HG02981 (cell line): ENCODE measurements at regions not wholly inside any gene's neighbourhood (a gene's known extent, or its start where the extent isn't known, plus 50 kb on each side); places are given as distances from the start of the nearest gene placed in this dataset.

ENCODE experiments used
- ATAC-seq: cut with Tn5 transposase; IDR thresholded peaks from one replicate; pipeline ENCODE4 v1.9.1; 2021; ENCODE audit warnings: mild to moderate bottlenecking, moderate library complexity; ENCODE audit not compliant: unreplicated experiment

DNA sequence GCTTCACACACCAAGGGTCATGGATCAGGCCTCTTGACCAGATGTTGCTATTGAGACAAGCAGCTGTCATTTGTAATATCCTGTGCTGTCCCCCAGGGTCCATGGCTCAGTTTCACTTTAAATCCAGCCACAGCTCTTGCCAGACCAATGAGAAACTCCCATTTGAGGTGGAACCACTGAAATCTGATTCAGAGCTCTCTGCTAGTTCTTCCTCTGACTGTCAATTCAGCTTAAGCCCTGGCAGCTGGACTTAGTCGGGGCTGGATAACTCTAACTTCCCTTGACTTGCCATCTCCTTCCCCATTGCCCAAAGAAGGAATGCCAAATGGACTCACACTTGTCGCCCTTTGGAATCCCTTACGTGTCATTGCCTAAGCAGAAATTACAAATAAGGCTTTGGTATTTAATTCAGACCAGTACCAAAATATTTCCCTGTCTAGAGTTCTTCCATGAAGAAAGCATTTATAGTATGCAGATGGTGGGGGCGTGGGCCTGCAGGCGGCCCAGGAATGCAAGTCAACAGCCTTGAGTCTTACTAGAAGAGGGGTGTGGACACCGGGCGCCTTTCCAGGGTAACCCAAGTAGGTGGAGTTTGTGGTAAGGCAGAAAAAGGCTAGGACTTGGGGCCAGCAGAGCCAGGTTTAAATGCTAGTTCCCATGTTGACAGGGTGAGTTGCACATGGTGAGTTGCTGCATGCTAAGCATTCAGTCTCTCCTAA, 96.9 kb upstream of the TMPO start:
- peak; percentile 89 for ATAC-seq

DNA sequence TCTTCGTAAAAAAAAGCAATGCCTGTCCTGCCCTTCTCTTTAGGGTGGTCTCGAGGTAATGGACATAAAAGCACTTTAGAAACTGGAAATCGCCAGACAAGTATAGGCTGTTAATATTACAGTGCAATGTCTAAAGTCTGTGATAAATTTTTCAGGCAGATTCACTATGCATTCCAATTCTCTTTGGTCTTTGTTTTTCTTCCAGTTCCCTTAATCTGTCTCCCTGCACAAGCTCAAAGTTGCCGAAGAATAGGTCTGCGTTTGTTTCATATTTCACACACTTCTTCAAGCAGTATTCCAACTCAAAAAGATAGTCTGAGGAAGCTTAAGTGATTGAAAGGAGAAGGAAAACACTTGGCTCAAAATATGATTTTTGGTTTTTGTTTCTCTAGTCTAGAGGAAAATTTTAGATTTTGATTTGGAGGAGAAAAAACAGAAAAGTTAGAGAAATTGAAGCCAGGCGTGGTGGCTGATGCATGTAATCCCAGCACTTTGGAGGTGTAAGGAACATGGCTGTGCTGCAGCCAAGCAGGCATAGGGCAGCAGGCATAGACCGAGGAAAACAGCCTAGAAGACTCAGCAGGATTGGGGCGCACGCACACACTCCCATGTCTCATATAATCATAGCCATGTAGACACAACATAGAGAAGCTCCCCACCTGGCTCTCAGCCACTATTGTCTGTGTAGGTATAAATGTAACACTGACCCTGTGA, 96.2 kb upstream of the TMPO start:
- no peak for ATAC-seq

DNA sequence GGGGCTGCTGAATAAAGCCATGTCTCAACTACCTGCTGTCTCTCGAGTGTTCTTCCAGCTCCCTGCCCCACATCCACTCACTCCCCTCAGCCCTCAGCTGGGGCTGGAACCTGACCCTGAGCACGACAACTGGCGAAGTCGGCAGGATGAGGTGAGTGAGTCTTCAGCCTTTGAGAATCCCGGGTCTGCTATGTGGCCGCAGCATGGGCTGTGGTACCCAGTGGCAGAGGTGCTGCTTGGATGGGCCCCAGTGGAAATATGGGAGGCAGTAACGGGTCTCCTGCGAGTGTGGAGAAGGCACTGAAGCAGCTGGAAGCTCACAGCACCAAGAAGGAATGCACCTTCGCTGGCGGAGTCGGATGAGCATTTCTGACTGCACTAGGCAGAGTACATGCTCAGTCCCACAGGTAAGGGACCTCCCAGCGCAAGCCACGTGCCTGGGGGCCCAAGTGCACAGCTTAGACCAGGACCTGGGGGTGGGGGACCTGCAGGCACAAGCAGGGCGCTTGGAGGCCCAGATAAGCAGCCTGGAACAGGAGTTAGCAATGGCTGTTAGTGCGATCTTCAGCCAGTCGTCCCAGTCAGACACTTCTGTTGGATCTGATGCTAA, 95.5 kb upstream of the TMPO start:
- no peak for ATAC-seq

DNA sequence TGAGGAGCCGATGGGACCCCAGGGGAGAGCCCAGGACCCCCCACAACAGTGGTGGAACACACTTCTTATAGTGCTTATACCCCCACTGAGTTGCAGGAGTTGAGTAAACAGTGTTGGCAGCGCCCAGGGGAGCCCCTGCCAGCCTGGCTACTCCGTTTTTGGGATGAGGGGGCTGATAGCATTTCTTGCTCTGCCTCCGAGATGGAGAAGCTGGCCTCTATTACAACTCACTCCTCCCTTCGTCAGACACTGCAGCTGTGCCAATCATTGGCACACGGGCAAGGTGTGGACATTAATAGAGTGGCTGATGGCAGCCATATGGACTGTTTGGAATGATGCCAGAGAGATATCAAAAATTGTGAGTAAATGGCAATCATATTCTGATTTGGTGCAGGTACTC, 94.9 kb upstream of the TMPO start:
- ATAC-seq, result no peak

DNA sequence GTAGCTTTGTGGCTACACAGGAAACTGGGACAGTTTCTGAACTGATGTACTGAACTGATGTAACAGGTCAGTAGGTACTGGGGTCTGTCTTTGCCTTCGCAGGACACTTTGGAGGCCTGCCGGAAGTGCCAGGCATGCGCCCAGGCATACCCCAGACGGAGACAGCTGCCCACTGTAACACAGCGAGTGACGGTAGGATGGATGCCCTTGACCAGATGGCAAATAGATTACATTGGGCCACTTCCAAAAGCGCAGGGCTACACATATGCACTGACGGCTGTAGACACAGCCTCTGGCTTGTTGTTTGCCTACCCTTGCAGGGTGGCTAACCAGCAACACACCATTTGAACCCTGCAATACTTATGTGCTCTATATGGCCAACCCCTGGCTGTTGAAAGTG, 94.1 kb upstream of the TMPO start:
- no peak for ATAC-seq

DNA sequence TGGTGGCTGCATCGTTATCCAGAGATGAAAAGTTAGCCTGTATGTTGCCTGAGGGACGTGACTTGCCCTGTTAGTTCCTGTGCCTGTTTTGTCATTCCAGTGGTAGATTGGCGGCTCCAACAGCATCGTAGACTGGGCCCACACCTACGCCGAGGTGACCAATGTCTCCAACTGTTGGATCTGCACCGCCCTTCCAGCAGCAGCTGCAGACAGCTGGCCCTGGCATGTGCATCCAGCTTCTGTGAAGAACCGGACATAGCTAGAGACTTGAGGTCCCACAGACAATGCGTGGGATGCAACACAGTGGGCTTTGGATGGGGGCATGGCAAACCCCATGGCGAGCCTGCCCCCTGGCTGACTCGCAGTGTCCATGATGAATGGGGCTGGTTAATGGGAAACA, 93.0 kb upstream of the TMPO start:
- ATAC-seq, result no peak

DNA sequence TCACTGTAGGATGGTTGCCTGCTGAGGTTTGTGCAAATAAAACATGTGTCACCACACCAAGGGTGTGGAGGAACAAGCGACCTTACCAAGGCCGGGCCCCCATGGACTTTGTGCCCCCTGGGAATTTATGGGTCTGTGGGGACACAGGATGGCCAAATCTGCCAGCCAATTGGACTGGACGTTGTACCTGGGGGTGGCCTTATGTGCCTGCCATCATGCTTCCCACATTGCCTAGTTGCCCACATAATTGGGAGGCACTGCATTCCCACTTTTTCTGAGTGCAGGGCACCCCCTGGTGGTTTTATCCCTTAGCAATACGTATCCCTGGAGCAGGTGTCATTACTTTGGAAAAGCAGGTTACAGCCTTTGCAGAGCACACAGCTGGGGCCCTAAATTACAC, 92.6 kb upstream of the TMPO start:
- ATAC-seq, result no peak

DNA sequence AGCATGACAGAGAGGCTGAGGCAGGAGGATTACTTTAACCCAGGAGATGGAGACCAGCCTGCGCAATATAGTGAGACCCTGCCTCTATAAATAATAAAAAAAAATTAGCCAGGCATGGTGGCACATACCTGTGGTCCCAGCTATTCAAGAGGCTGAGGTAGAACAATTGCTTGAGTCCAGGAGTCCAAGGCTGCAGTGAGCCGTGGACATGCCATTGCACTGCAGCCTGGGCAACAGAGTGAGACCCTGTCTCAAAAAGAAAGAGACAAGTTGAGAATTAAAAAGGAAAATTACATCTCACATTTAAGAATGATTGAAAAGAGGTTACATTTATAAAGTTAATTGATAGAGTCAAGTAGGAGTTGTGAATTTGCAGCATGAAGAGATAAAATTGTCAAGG, 91.4 kb upstream of the TMPO start:
- no peak for ATAC-seq

DNA sequence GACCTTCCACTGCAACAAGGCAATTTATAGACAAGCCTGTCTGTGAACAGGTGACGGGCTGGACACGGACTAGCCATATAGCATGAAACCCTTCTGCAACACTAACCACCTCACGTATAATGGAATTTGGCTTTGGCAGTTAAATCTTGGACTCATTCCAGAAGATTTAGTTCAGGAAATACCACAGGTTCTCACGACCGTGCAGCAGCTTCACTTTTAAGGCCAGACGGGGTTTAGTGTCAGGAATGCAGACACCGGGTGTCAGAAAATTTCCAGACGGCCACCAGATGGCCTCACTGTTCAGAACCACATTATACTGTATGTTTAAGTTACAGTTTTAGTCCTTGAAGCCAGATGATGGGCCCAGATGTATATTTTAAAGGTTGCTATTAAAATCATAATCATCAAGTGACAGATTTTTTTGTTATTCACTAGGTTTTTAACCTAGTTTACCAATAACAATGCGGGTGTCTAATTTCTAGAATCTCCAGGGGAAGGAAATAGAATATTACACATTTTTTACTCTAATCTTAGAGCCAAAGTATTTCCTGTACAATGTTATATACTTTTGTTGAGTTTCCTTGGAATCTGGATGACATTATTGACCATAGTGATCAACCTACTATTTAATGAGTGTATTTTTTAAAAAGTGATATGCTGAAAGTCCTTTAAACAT, 90.5 kb upstream of the TMPO start:
- peak; percentile 83 for ATAC-seq

DNA sequence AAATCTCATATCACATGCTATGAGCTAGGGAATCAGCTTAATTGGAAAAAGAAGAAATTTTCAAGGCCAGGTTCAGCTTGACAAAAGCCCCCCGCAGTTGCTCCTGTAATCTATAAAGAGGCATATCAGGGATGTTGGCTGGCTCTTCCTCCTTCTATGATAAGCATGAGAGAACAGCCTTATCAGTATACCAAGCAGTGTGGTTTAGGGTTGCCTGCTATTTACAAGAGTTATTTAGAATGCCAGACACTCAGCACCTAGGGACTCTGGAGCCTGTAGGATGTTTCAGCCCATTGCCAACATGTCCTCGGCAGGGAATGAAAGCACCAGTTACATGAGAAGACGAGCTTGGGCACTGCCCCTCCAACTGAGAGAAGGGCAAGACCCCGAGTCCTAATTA, 89.5 kb upstream of the TMPO start:
- ATAC-seq, result no peak

DNA sequence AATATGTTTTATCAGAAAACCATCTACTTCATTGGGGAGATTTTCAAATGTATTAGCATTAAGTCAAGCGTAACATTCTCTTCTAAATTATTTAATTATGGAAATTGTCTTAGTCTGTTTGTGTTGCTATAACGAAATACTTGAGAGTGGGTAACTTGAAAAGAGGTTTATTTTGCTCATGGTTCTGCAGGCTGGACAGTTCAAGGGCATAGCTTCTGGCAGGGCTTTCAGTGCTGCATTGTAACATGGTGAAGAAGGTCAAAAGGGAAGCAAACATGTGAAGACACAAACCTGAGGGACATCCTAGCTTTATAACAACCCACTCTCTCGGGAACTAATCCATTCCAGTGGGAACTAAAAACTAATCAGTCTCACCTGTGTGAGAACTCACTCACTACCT, 84.3 kb upstream of the TMPO start:
- no peak for ATAC-seq

DNA sequence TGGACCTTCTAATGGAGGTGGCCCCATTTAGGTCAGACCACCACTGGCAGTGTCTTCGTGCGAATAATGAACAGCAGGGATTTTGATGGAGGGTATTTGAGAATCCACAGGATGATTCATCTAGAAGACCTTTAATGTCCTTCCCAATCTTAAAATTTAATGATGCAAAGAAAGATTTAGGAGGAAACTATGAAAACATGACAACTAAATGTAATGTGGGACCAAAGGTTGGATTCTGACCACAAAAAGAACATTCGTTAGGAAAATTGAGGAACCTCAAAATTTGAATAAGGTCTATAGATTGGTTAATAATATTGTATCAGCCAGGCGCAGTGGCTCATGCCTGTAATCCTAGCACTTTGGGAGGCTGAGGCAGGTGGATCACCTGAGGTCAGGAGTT, 78.2 kb upstream of the TMPO start:
- ATAC-seq, result no peak

DNA sequence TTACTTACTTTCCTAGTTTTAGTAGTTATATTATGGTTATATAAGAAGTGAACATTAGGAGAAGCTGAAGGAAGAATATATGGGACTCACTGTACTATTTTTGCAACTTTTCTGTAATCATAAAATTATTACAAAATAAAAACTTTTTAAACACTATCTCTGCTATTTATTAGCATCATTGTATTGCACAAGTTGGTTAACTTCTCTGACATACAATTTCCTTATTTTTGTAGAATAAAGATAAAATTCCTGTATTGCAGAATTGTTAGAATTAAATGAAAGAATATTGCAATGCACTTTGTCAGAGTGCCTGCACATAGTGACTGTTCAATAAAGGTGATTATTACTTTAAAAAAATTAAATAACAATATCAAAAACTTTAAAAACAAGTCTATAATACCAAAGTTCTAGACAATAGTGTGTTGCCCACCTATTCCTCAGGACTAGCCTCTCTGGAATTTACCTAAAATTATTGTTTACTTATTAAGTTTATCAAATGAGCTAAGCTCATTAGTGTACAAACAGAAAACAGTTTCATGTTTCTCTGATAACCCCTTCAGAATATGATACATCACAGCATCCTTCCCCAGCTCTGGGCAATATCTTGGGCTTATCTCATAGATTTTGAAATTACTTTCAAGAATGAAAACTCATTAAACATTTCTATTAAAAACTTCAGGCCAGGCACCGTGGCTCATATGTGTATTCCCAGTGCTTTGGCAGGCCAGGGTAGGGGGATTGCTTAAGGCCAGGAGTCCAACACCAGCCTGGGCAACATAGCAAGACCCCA, 77.4 kb upstream of the TMPO start:
- ATAC-seq, result no peak

DNA sequence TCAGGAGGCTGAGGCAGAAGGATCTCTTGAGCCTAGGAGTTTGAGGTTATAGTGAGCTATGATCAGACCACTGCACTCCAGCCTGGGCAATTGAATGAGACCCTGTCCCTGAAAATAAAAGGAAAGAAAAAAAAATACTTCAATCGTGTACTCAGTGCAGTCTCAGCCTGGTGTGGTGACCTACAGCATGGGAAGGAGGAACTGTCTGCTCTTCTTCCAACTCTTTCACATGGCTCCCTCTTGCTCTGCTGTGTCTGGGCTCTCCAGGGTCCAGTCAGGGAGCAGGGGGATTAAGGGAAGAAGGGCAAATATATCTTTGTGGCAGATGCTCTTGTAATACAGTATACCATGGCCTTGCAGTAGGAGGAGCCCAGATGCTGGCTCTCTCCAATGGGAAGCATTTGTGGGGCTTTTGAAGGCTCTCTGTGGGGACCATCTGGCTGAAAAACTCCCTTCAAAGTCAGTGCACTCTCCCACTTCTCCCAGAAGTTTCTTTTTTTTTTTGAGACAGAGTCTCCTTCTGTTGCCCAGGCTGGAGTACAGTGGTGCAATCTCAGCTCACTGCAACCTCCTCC, 76.6 kb upstream of the TMPO start:
- ATAC-seq, result no peak

DNA sequence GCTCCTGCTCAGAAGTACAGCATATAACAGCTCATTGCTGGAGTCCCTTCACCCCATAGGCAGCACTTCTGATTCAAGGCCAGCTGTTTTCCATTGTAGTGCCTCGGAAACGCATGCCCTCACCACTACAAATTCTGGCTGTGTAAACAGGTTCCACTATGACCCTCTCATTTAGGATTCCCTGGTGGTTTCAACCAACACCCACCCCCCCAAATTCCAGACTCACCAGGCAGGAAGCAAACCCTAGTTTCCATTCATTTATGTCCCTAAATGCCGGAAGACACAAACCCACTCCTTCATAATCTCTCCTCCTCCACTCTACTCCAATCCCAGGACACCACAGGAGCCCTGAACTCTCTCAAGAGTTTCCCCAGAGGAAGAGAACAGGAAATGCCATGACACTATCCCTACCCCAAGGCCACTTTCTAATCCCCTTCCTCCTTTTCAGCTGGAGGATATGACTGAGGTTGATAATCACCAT, 75.9 kb upstream of the TMPO start:
- no peak for ATAC-seq

DNA sequence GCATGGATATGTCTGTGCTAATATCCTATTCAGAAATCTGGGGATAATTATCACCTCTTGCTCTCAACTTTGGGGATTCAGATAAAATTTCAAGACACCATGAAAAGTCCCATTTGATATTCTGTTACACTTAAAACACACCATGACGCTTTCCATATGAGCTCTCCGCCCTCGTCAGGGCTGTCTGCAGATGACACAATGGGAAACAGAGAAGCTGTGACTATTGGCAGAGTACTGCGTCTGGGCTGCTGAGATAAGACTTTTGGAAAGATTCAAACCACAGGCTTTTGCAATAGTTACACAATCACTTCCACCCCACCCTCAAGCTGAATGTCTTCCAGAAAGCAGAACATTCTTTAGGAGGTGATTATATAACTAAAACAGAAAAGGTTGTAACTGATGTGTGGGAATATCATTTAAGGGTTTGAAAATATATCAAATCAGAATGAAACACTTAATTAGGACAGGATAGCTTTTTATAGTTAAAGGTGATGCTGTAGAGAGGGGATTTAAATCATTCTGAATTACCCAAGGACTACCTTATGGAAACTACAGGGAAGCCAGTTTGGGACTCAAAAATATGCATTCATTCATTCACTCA, 75.3 kb upstream of the TMPO start:
- ATAC-seq, result no peak

DNA sequence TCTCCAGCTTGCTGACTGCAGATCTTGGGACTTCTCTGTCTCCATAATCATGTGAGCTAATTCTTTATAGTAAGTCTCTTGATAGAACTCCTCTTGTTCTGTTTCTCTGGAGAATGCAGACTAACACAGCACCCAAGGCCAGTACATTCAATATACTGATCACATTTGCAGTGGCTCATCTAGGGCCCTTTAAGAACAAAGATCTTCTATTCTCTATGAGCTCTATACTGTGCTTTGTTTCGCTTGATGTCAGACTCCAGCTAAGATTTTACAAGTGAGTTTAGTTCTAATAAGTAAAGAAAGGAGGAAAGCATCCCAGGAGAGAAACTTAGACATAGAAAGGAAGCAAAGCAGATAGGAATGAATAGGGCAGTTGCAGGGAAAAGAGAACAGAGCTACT, 69.3 kb upstream of the TMPO start:
- no peak for ATAC-seq

DNA sequence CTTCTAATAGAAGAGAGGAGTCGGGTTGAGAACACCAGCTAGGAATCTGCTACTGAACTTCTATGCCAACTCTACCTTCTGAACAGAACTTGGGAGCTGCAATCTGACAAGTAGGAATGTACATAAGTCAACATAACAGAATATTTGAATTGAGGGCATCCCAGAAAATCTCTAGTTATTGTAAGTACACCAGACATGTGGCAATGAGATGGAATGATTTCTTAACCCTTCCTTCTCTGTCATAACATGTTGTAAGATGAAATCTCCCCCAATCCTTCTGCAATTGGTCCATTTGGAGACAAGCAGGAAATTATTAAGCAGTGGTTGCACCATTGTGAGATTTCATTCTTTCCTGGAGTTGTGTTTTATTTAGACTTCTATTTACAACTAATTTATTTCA, 68.7 kb upstream of the TMPO start:
- ATAC-seq, result no peak

DNA sequence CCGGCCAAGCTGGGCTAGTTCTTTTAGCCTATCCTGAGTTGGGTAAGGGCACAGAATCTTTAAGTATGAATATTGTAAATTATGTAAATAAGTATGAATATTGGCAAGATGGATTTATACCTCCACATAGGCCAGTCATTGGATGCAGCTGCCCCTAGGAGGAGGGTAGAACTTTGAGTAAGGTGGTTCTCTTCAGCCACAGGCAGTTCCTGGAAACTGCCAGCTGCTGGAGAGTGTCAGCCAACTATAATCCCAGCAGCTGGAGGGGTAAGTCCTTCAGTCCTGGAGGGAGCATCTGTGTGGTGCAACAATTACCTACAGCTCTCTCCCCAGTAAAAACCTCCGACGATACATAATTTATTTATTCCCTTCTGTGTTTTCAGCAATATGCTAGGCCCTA, 65.8 kb upstream of the TMPO start:
- ATAC-seq, result no peak

DNA sequence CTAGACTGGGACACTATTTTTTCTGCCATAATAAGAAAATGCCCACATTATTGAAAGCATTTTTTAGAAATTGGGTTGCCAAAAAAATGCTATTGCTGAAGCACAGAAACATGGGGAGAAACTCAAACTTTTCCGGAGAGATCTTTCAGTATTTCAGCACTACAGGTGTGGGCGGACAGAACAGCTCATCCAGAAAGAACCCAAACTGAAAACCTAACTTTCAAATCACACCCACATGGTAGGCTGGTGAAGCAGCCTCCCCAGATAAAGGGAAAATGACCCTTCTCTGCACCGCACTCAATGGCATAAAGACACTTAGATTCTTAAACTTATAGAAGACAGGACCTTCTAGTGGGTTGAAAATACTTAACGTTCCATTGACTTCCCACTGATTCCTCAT, 62.3 kb upstream of the TMPO start:
- ATAC-seq, result no peak
